ENCODE measurements at regions not wholly inside any gene's neighbourhood (a gene's known extent, or its start where the extent isn't known, plus 50 kb on each side); places are given as distances from the start of the nearest gene placed in this dataset.

DNA sequence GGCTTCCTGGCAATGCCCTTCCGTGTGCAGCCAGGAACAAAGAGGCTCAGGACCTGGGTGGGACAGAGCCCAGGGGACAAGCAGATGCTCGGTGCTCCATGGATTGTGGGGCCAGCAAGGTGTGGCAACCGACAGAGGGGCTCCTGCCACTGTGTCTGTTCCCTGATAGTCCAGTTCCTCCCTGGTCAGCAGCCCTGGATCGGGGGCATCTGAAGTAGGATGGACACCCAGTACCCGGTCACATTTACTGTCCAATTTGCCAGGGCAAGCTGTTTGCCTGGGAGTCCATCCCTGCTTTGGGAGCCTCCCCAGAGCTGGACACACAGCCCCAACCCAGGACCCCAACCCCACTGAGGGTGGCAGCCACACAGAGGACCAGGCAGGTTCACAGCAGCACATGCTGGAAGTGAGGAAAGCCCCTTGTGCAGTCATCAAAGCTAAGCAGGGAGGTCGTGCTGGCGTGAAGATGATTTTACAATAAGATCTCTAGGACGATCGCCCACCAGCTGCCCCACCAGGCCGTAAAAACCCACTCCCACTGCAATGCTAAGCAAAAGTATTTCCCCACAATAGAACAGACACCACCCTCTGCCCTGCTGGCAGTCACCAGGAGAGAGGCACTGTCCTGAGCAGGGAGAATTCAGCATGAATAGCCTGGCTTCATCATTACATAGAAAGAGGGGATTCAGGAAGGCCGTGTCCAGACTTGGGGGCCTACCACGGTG is 141.7 kb downstream of the NDUFA10 start:
- H3K27ac ChIP-seq (ENCODE audit: low read depth in 1 of 2, low read length in 2 of 2): no peak overlapping the region
- no peak overlapping the region for H3K4me3 ChIP-seq (ENCODE audit: low read depth in 1 of 3, low read length in 3 of 3)
- WGBS: 87% methylated on average over 12 of the region's 12 CpGs
- peak; percentile 23 for DNase-seq (ENCODE audit: low spot score)
- no peaks in the 10 kb centered on the region for H3K27me3 ChIP-seq (ENCODE audit: control insufficient read depth in 4 of 4, insufficient read depth in 4 of 4, low read length in 3 of 4)
- no peaks in the 10 kb centered on the region for H3K4me1 ChIP-seq (ENCODE audit: control insufficient read depth in 4 of 4, insufficient read depth in 4 of 4, low read length in 3 of 4)
- no peak for TF ChIP-seq FOXA2 (IDR thresholded peaks at IDR 0.05)
- TF ChIP-seq HNF4A (conservative IDR thresholded peaks at IDR 0.05): no peak
- TF ChIP-seq, protein P1, sequence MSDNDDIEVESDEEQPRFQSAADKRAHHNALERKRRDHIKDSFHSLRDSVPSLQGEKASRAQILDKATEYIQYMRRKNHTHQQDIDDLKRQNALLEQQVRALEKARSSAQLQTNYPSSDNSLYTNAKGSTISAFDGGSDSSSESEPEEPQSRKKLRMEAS (IDR thresholded peaks at IDR 0.05): no peak
- no peak for TF ChIP-seq YY1 (IDR thresholded peaks at IDR 0.05)
- TF ChIP-seq, protein P2, sequence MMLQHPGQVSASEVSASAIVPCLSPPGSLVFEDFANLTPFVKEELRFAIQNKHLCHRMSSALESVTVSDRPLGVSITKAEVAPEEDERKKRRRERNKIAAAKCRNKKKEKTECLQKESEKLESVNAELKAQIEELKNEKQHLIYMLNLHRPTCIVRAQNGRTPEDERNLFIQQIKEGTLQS (IDR thresholded peaks at IDR 0.05): no peak
- TF ChIP-seq RXRA (IDR thresholded peaks at IDR 0.05): no peak
- TF ChIP-seq JUND (IDR thresholded peaks at IDR 0.05): no peak
- TF ChIP-seq TAF1 (conservative IDR thresholded peaks at IDR 0.05): no peak
- TF ChIP-seq FOXA1 (IDR thresholded peaks at IDR 0.05): no peak
- TF ChIP-seq, protein P3, sequence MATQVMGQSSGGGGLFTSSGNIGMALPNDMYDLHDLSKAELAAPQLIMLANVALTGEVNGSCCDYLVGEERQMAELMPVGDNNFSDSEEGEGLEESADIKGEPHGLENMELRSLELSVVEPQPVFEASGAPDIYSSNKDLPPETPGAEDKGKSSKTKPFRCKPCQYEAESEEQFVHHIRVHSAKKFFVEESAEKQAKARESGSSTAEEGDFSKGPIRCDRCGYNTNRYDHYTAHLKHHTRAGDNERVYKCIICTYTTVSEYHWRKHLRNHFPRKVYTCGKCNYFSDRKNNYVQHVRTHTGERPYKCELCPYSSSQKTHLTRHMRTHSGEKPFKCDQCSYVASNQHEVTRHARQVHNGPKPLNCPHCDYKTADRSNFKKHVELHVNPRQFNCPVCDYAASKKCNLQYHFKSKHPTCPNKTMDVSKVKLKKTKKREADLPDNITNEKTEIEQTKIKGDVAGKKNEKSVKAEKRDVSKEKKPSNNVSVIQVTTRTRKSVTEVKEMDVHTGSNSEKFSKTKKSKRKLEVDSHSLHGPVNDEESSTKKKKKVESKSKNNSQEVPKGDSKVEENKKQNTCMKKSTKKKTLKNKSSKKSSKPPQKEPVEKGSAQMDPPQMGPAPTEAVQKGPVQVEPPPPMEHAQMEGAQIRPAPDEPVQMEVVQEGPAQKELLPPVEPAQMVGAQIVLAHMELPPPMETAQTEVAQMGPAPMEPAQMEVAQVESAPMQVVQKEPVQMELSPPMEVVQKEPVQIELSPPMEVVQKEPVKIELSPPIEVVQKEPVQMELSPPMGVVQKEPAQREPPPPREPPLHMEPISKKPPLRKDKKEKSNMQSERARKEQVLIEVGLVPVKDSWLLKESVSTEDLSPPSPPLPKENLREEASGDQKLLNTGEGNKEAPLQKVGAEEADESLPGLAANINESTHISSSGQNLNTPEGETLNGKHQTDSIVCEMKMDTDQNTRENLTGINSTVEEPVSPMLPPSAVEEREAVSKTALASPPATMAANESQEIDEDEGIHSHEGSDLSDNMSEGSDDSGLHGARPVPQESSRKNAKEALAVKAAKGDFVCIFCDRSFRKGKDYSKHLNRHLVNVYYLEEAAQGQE (IDR thresholded peaks at IDR 0.05): no peak
- TF ChIP-seq, protein P4, sequence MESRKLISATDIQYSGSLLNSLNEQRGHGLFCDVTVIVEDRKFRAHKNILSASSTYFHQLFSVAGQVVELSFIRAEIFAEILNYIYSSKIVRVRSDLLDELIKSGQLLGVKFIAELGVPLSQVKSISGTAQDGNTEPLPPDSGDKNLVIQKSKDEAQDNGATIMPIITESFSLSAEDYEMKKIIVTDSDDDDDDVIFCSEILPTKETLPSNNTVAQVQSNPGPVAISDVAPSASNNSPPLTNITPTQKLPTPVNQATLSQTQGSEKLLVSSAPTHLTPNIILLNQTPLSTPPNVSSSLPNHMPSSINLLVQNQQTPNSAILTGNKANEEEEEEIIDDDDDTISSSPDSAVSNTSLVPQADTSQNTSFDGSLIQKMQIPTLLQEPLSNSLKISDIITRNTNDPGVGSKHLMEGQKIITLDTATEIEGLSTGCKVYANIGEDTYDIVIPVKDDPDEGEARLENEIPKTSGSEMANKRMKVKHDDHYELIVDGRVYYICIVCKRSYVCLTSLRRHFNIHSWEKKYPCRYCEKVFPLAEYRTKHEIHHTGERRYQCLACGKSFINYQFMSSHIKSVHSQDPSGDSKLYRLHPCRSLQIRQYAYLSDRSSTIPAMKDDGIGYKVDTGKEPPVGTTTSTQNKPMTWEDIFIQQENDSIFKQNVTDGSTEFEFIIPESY (IDR thresholded peaks at IDR 0.05): no peak
- no peak for TF ChIP-seq RAD21 (IDR thresholded peaks at IDR 0.05)
- no peak for TF ChIP-seq NR2F2 (IDR thresholded peaks at IDR 0.05)
- TF ChIP-seq GABPA (IDR thresholded peaks at IDR 0.05 in 1 of 2, conservative IDR thresholded peaks at IDR 0.05 in 1 of 2): no peak
- TF ChIP-seq SP1 (IDR thresholded peaks at IDR 0.05): no peak
- no peaks in the 10 kb centered on the region for H3K36me3 ChIP-seq (ENCODE audit: control insufficient read depth in 4 of 4, insufficient read depth in 3 of 4, low read depth in 1 of 4, low read length in 3 of 4)
- H3K9me3 ChIP-seq (ENCODE audit: control insufficient read depth in 4 of 4, low read length in 3 of 4): peaks cover 0 to 10% (median 8%) of the 10 kb centered on the region in 4 donors
- H3K9ac ChIP-seq (ENCODE audit: low read depth in 1 of 2, low read length in 2 of 2): no peak overlapping the region

DNA sequence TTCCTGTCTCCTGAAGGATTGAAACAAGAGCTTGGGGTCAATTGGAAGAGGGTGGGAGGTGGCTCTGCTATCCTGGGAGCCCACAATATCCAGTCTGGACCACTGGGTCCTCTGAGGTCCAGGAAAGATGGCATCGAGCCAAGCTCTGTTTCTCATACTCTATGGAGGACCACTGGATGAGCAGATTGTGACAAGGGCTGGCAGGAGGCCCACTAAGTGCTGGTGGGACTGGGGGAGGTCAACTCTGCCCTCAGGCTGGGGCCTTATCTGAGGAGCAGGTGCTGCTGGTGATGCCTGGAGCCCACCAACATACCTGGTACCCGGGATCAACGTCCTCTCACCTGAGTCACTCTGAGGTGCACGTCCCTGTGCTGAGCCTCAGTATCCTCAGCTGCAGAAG is 142.4 kb downstream of the NDUFA10 start:
- Histone ChIP-seq H3K9ac (ENCODE audit: low read depth in 1 of 2, low read length in 2 of 2) (no peak overlapping the region), H3K4me3 (ENCODE audit: low read depth in 1 of 3, low read length in 3 of 3) (no peak overlapping the region), H3K9me3 (ENCODE audit: control insufficient read depth in 4 of 4, low read length in 3 of 4) (peaks cover 0 to 10% (median 8%) of the 10 kb centered on the region in 4 donors), H3K27ac (ENCODE audit: low read depth in 1 of 2, low read length in 2 of 2) (no peak overlapping the region), H3K36me3 (ENCODE audit: control insufficient read depth in 4 of 4, insufficient read depth in 3 of 4, low read depth in 1 of 4, low read length in 3 of 4) (no peaks in the 10 kb centered on the region), H3K4me1 (ENCODE audit: control insufficient read depth in 4 of 4, insufficient read depth in 4 of 4, low read length in 3 of 4) (no peaks in the 10 kb centered on the region), H3K27me3 (ENCODE audit: control insufficient read depth in 4 of 4, insufficient read depth in 4 of 4, low read length in 3 of 4) (no peaks in the 10 kb centered on the region)
- peak; percentile 27 for DNase-seq (ENCODE audit: low spot score)
- TF ChIP-seq, protein P2 (IDR thresholded peaks at IDR 0.05): no peak
- TF ChIP-seq TAF1 (conservative IDR thresholded peaks at IDR 0.05): no peak
- no peak for TF ChIP-seq RXRA (IDR thresholded peaks at IDR 0.05)
- 71% methylated on average over 4 of the region's 4 CpGs for WGBS

All from liver (tissue), 7 donors.